SK-N-MC (cell line): ENCODE measurements at regions not wholly inside any gene's neighbourhood (a gene's known extent, or its start where the extent isn't known, plus 50 kb on each side); places are given as distances from the start of the nearest gene placed in this dataset.

Experiments used
- EZH2 ChIP-seq: fragments of 200-600 bp; sonication (generic); IDR thresholded peaks from one replicate; pipeline ENCODE4 v1.6.1; 2017; ENCODE audit warnings: antibody characterized with exemption
- FOXP2 ChIP-seq: optimal IDR thresholded peaks from 2 replicates; pipeline ENCODE3; 2011; ENCODE audit warnings: mild to moderate bottlenecking, moderate library complexity; ENCODE audit not compliant: insufficient read depth; ENCODE audit errors: extremely low read length, control extremely low read depth
- POLR2AphosphoS5 ChIP-seq: IDR thresholded peaks from 2 replicates; pipeline ENCODE4 v1.6.1; 2012; ENCODE audit warnings: mild to moderate bottlenecking, low read depth, low read length, borderline replicate concordance

- no peak for TF ChIP-seq EZH2
- no peak for TF ChIP-seq POLR2AphosphoS5
- no peak for TF ChIP-seq FOXP2
Measured at GRCh38 chr1:208763971-208764370, 519.8 kb upstream of the PLXNA2 start.
